Suppressor macrophage treated with lipopolysaccharide for 4 hours (primary cell): ENCODE measurements at regions not wholly inside any gene's neighbourhood (a gene's known extent, or its start where the extent isn't known, plus 50 kb on each side); places are given as distances from the start of the nearest gene placed in this dataset.

Experiments
- DNase-seq: peaks from one replicate; pipeline ENCODE4 v3.0.0-alpha.2; 2020

- no peak for DNase-seq
Measured at GRCh38 chr4:35080799-35081198, 1163.5 kb downstream of the ARAP2 start.

DNA sequence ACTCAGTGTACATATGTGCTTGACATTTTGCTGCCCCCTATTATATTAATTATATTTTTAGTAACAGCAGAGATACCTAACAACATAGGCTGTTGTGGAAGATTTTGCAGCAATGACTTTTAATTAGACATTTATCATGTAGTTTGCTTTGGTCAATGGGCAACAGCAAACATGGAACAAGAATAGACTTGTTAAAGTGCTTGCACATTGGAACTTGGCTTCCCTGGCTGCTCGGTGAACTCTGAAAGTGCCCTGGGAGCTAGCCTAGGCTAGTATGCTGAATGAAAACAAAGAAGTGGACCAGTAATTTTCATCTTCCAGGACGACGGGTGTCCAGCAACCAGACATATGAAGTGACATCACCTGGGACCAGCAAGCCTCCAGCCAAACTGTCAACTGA, 1157.1 kb downstream of the ARAP2 start:
- no peak for DNase-seq

DNA sequence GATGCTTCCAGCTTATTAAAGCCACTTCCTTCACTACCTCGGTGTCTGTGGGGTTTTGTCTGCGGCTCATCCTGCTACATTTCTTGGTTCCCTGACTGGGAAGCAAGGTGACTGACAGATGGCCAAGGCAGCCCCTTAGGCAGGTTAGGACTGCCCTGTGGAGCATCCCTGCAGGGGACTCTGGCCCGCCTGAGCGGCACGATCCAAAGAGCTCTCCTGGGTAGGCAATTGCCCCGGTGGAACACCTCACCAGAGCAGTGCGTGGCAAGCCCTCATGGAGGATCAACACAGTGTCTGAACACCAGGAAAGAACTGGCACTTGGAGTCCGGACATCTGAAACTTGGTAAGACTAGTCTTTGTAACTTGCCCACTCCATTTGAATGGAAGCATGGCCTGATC, 1143.4 kb downstream of the ARAP2 start:
- DNase-seq, result no peak

DNA sequence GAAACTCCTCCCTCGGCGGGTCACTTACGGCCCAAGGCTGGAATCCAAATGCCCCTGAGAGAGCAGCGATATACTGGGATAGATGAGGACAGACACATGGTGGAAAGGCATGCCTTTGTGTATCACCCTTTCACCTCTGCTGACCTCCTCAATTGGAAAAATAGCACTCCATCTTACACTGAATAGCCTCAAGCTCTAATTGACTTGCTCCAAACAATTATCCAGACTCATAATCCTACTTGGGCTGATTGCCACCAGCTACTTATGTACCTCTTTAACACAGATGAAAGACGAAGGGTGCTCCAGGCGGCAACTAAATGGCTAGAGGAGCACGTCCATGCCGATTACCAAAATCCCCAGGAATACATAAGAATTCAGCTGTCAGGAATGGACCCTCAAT, 1142.2 kb downstream of the ARAP2 start:
- DNase-seq, result no peak

DNA sequence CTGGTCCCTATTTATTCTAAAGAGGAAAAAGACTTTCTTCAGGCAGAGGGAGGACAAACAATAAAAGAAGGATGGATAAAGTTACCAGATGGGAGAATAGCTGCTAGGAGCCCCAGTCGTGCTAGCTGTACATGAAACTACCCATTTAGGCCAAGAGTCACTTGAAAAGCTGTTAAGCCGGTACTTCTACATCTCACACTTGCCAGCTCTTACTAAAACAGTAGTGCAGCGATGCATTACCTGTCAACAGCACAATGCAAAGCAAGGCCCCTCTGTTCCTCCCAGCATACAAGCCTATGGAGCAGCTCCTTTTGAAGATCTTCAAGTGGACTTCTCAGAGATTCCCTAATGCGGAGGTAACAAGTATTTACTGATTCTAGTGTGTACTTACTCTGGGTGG, 1138.8 kb downstream of the ARAP2 start:
- no peak for DNase-seq

DNA sequence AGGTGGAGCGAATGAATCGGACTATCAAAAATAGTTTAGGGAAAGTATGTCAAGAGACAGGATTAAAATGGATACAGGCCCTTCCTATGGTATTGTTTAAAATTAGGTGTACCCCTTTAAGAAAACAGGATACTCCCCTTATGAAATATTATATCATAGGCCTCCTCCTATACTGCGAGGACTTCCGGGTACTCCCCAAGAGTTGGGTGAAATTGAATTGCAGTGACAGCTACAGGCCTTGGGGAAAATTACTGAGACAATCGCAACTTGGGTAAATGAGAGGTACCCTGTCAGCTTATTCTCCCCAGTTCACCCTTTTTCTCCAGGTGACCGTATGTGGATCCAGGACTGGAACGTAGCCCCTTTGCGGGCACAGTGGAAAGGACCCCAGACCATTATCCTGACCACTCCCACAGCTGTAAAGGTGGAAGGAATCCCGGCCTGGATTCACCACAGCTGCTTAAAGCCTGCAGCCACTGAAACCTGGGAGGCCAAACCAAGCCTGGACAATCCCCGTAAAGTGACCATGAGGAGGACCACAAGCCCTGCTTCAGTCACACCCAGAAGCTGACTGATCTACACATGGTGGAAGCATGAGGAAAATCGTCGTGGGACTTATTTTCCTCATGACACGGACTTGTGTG, 1138.1 kb downstream of the ARAP2 start:
- no peak for DNase-seq

GRCh38 chr4:35124106-35124505, 1120.2 kb downstream of the ARAP2 start:
- DNase-seq, result no peak

- DNase-seq, result no peak
Measured at GRCh38 chr4:35125995-35126712, 1118.2 kb downstream of the ARAP2 start.

- DNase-seq, result no peak
Measured at GRCh38 chr4:35138449-35138848, 1105.9 kb downstream of the ARAP2 start.

DNA sequence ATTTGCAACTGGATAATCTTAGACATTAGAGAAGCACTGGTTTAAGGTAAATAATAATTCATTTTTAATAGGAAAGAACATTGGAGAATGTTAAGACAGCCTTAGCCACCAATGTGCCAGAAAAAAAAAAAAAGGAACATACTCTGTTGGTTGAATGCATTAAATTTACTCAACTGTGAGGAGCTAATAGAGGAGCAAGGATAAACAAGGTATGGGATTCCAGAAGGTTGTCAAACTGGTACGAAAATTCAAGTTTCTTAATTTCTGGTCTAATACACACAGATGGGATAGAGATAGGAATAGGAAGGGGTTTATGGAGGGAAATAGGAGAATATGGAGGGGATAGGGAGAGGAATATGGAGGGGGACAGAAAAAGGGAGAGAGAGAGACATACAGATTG, 1096.6 kb downstream of the ARAP2 start:
- no peak for DNase-seq

DNA sequence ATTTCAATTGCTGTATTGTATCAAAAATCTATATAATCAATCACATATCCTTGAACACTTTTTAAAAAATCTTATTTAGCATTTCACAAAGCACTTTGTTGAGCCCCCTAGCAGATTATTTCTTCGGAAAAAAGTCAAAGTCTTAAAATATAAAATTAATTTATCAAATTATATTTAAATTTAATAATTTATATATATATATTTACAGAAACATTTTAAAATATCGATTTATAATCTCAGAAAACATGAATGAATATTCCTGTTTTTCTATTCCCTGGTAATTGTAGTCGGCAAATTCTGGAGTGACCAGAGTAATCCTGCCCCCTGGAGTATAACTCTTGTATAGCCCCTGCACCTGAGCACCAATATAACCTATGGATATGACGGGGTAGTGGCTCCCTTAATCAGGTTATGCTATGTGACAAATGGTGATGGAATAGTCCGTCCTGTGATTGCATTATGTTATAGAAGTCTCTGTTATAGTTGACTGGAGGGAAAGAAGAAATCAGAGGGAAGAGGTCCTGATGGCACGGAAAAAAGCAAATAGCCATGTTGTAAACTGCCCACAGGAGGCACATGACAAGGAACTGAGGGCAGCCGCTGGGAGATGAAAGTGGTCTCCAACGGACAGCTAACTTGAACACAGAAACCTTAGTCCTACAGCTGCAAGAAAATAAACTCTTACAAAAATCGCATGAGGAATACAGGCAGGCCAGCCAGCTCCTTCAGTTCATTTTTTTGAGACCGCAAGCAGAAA, 1092.3 kb downstream of the ARAP2 start:
- DNase-seq, result no peak

DNA sequence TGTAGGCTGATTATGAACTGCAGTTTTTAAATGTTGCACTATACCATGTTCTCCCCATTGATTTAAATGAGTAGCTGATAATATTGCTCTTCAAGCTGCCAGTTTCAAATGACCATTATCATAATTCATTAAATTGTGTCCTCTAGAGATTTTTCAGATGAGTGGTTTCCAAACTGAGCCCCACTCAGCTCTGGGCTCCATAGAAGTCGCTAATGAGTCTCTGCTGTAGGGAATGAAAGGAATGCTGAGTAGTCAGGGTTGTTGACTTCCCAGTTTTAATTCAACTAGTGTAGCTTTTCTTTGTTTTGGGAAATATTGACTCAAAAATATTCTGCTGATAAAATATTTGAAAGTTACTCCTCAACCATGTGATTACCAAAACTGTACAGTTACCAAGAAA, 1081.1 kb downstream of the ARAP2 start:
- DNase-seq, result no peak

- no peak for DNase-seq
Measured at GRCh38 chr4:35164063-35164462, 1080.3 kb downstream of the ARAP2 start.

DNA sequence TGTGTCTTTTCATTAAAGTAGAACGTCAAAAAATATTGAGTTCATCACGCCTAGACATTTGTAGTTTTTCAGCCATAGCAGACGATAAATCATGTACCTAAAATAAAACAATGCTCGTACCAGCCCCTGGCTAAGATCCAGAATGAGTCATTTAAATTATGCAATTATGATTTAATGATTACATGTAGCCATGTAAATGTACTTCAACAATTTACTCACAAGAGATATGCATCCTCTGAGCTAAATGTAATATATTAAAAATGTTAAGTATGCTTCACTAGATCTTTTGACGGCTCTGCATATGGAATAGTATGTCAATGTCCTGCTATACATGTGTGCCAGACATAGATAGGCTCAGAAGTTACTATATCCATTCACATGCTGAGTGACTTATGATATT, 1077.8 kb downstream of the ARAP2 start:
- DNase-seq, result no peak

DNA sequence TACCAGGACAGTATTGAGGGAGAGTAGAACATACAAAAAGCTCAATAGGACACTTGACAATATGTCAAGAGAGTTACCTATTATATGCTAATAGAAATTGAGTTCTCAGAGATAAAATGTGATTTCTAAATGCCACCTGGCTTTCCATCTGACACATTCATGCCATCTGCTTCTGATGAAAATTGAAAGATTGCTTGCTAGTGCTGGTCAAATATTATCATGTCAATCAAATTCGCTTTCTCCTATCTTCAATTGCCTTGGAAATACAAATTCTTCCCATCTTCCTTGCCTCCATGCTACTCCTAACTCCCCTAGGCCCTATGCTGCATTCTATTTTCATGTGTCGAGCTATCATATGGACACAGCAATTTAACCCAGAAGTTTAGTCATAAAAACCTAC, 1076.9 kb downstream of the ARAP2 start:
- DNase-seq, result no peak

GRCh38 chr4:35175487-35175886, 1068.8 kb downstream of the ARAP2 start:
- no peak for DNase-seq

- DNase-seq, result no peak
Measured at GRCh38 chr4:35175894-35176293, 1068.4 kb downstream of the ARAP2 start.

GRCh38 chr4:35182451-35182850, 1061.9 kb downstream of the ARAP2 start:
- DNase-seq, result no peak

DNA sequence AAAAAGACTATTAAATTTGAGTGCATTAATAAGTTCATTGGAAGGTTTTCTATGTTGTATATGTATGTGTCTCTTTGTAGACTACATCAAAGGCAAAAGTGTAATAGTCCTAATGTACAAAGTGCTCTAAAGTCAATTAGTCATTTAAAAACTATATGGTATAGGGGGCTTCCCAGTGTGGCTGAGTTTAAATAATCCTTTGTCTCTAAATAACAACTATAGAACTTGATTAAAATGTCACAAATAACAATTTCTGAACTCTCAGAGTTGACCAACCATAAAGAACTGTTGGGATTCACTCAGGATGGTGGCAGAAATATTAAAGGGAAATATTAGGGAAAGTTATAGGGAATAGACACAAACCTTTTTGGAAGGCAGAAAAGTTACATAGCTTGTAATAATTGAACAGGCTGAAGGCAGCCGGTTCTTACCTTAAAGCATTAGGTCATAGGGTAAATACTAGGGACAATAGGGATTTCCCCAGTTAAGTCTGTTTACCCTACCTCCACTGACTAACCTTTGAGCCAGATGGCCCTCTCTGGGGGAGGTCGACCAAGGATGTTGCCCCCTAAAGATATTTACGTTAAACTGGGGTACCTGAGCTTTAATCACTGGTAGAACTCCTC, 1054.2 kb downstream of the ARAP2 start:
- DNase-seq, result no peak

- DNase-seq, result no peak
Measured at GRCh38 chr4:35201403-35201802, 1042.9 kb downstream of the ARAP2 start.

DNA sequence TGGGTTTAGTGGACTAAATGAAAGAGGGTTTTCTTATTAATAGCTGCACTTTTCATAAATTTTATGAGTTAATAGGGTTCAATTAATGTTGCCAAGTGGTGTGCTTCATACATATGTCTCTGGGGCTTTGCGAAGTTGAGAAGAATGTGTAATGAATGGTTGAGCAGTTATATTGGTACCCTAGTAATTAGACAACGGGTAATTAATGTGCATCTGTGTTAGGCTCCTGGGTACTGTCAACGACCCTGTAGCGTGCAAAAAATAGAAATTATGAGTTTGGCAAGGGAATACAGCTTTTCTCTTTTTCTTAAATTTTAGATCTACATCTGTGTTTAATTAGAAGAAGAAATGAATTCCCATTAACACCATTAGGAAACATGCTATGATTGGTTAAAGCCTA, 1027.7 kb downstream of the ARAP2 start:
- DNase-seq, result no peak

- no peak for DNase-seq
Measured at GRCh38 chr4:35217331-35217730, 1027.0 kb downstream of the ARAP2 start.

DNA sequence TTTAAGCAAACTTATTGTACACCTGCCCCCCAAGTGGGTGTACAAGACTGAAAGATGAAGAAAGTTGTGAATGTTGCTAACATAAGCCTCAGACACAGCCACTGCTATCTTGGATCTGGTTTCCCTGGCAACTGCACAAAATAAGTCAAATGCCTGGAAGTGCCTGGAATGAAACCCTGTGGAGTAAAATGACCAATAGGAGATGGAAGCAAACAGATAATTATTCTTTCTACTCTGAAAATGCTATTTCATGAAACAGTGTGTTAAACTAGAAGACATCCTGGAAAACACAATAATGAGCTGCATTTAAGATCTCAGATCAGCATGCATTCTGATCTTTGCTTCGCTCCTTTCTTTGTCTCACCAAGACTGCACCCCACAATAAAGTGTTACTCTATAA, 1016.0 kb downstream of the ARAP2 start:
- no peak for DNase-seq

GRCh38 chr4:35229021-35229420, 1015.3 kb downstream of the ARAP2 start:
- no peak for DNase-seq
